Mesothelial cell of epicardium (in vitro differentiated cells): ENCODE measurements at regions not wholly inside any gene's neighbourhood (a gene's known extent, or its start where the extent isn't known, plus 50 kb on each side); places are given as distances from the start of the nearest gene placed in this dataset.
A peak's percentile ranks its signal among the peaks of the same experiment; 100 is the strongest.

ENCODE experiments used
- DNase-seq, 2 experiments: peaks; one replicate each; pipeline ENCODE4 v3.0.0; 2021; ENCODE audit warnings: low spot score in 2 of 2; ENCODE audit not compliant: unreplicated experiment in 2 of 2
- H3K27ac Mint-ChIP-seq: 2 replicates; pipeline ENCODE4 v1.8.0; 2021; ENCODE audit warnings: mixed read lengths
- H3K27me3 Mint-ChIP-seq: 2 replicates; pipeline ENCODE4 v1.8.0; 2021; ENCODE audit warnings: low read depth, mixed read lengths
- H3K36me3 Mint-ChIP-seq: 2 replicates; pipeline ENCODE4 v1.8.0; 2021; ENCODE audit warnings: mixed read lengths
- H3K4me1 Mint-ChIP-seq: 2 replicates; pipeline ENCODE4 v1.8.0; 2021; ENCODE audit warnings: mixed read lengths
- H3K4me3 Mint-ChIP-seq: 2 replicates; pipeline ENCODE4 v1.8.0; 2021; ENCODE audit warnings: mild to moderate bottlenecking, moderate library complexity, mixed read lengths
- H3K9me3 Mint-ChIP-seq: 2 replicates; pipeline ENCODE4 v1.8.0; 2021; ENCODE audit warnings: mixed read lengths
- CTCF ChIP-seq: fragments of 200-600 bp; sonication (generic); IDR thresholded peaks from one replicate; pipeline ENCODE4 v1.5.0; 2021; ENCODE audit warnings: antibody characterized with exemption; ENCODE audit not compliant: unreplicated experiment

GRCh38 chr7:41872966-41873365 lies 170.1 kb upstream of the INHBA start:
- Mint-ChIP-seq H3K27ac (no peak overlapping the region), H3K4me1 (peaks cover 57% of the 10 kb centered on the region), H3K4me3 (no peak overlapping the region), H3K27me3 (no peaks in the 10 kb centered on the region), H3K36me3 (no peaks in the 10 kb centered on the region), H3K9me3 (peaks cover 4% of the 10 kb centered on the region)
- no peak for TF ChIP-seq CTCF
- DNase-seq, result no peak

- TF ChIP-seq CTCF, result no peak
- Mint-ChIP-seq H3K36me3 (peaks cover 5% of the 10 kb centered on the region), H3K27ac (peak overlapping the region; percentile 87), H3K4me3 (no peak overlapping the region), H3K4me1 (peaks cover 40% of the 10 kb centered on the region), H3K27me3 (no peaks in the 10 kb centered on the region), H3K9me3 (peaks cover 15% of the 10 kb centered on the region)
- no peak for DNase-seq
These were observed 167.7 kb upstream of the INHBA start for GRCh38 chr7:41870461-41871138.

GRCh38 chr7:41869997-41870396 lies 167.1 kb upstream of the INHBA start:
- H3K9me3 Mint-ChIP-seq, result peaks cover 19% of the 10 kb centered on the region
- no peak for DNase-seq
- no peaks in the 10 kb centered on the region for H3K27me3 Mint-ChIP-seq
- H3K4me1 Mint-ChIP-seq, result peaks cover 36% of the 10 kb centered on the region
- no peak overlapping the region for H3K4me3 Mint-ChIP-seq
- H3K36me3 Mint-ChIP-seq, result peaks cover 5% of the 10 kb centered on the region
- H3K27ac Mint-ChIP-seq, result peak overlapping the region; percentile 87
- no peak for TF ChIP-seq CTCF

GRCh38 chr7:41869596-41869995 lies 166.7 kb upstream of the INHBA start:
- H3K9me3 Mint-ChIP-seq, result peaks cover 19% of the 10 kb centered on the region
- peaks cover 35% of the 10 kb centered on the region for H3K4me1 Mint-ChIP-seq
- DNase-seq, result no peak
- H3K27ac Mint-ChIP-seq, result peak overlapping the region; percentile 87
- no peaks in the 10 kb centered on the region for H3K27me3 Mint-ChIP-seq
- H3K4me3 Mint-ChIP-seq, result no peak overlapping the region
- no peak for TF ChIP-seq CTCF
- peaks cover 5% of the 10 kb centered on the region for H3K36me3 Mint-ChIP-seq

- H3K36me3 Mint-ChIP-seq, result peaks cover 7% of the 10 kb centered on the region
- no peak overlapping the region for H3K4me3 Mint-ChIP-seq
- no peaks in the 10 kb centered on the region for H3K27me3 Mint-ChIP-seq
- peak overlapping the region; percentile 87 for H3K27ac Mint-ChIP-seq
- H3K9me3 Mint-ChIP-seq, result peaks cover 24% of the 10 kb centered on the region
- no peak for TF ChIP-seq CTCF
- peaks cover 33% of the 10 kb centered on the region for H3K4me1 Mint-ChIP-seq
- DNase-seq, result no peak
These were observed 166.2 kb upstream of the INHBA start for GRCh38 chr7:41869091-41869490.
